ENCODE measurements at regions not wholly inside any gene's neighbourhood (a gene's known extent, or its start where the extent isn't known, plus 50 kb on each side); places are given as distances from the start of the nearest gene placed in this dataset.
"Not testable (repeated sequence)": the region's sequence is repeated elsewhere in the genome, so short reads cannot be mapped to it uniquely, and the experiment has no call there.

GRCh38 chr6:150503586-150504339 is 95.9 kb upstream of the PLEKHG1 start:
- H3K36me3 ChIP-seq (ENCODE audit: insufficient read depth, low read length), result no peaks in the 10 kb centered on the region
- H2AFZ ChIP-seq (ENCODE audit: low read depth, low read length), result no peak overlapping the region
- no peaks in the 10 kb centered on the region for H3K27me3 ChIP-seq (ENCODE audit: insufficient read depth, low read length)
- no peaks in the 10 kb centered on the region for H3K9me3 ChIP-seq (ENCODE audit: low read length)
- H3K4me3 ChIP-seq (ENCODE audit: low read length), result no peak overlapping the region
- H3K4me1 ChIP-seq (ENCODE audit: insufficient read depth, low read length), result no peaks in the 10 kb centered on the region

GRCh38 chr6:150507361-150507760 is 92.3 kb upstream of the PLEKHG1 start:
- H3K36me3 ChIP-seq (ENCODE audit: insufficient read depth, low read length); H3K27me3 ChIP-seq (ENCODE audit: insufficient read depth, low read length); H3K4me1 ChIP-seq (ENCODE audit: insufficient read depth, low read length); H2AFZ ChIP-seq (ENCODE audit: low read depth, low read length); H3K4me3 ChIP-seq (ENCODE audit: low read length); H3K9me3 ChIP-seq (ENCODE audit: low read length): not testable (repeated sequence)

- H3K9me3 ChIP-seq (ENCODE audit: low read length), result peaks cover 2% of the 10 kb centered on the region
These were observed 89.1 kb upstream of the PLEKHG1 start for GRCh38 chr6:150510576-150510975.

GRCh38 chr6:150511313-150511712 is 88.4 kb upstream of the PLEKHG1 start:
- no peak overlapping the region for H3K4me3 ChIP-seq (ENCODE audit: low read length)
- H3K4me1 ChIP-seq (ENCODE audit: insufficient read depth, low read length), result no peaks in the 10 kb centered on the region
- H3K9me3 ChIP-seq (ENCODE audit: low read length), result peaks cover 2% of the 10 kb centered on the region
- H3K27me3 ChIP-seq (ENCODE audit: insufficient read depth, low read length), result no peaks in the 10 kb centered on the region
- H2AFZ ChIP-seq (ENCODE audit: low read depth, low read length), result no peak overlapping the region
- H3K36me3 ChIP-seq (ENCODE audit: insufficient read depth, low read length), result no peaks in the 10 kb centered on the region

More at GRCh38 chr6:150510576-150510975, 89.1 kb upstream of the PLEKHG1 start:
- H2AFZ ChIP-seq (ENCODE audit: low read depth, low read length), result no peak overlapping the region
- no peak overlapping the region for H3K4me3 ChIP-seq (ENCODE audit: low read length)
- no peaks in the 10 kb centered on the region for H3K27me3 ChIP-seq (ENCODE audit: insufficient read depth, low read length)
- H3K4me1 ChIP-seq (ENCODE audit: insufficient read depth, low read length), result no peaks in the 10 kb centered on the region
- H3K36me3 ChIP-seq (ENCODE audit: insufficient read depth, low read length), result no peaks in the 10 kb centered on the region

- no peaks in the 10 kb centered on the region for H3K9me3 ChIP-seq (ENCODE audit: low read length)
- no peak overlapping the region for H3K4me3 ChIP-seq (ENCODE audit: low read length)
- H3K4me1 ChIP-seq (ENCODE audit: insufficient read depth, low read length), result no peaks in the 10 kb centered on the region
- H3K36me3 ChIP-seq (ENCODE audit: insufficient read depth, low read length), result no peaks in the 10 kb centered on the region
- no peak overlapping the region for H2AFZ ChIP-seq (ENCODE audit: low read depth, low read length)
- H3K27me3 ChIP-seq (ENCODE audit: insufficient read depth, low read length), result peaks cover 6% of the 10 kb centered on the region
These were observed 84.8 kb upstream of the PLEKHG1 start for GRCh38 chr6:150514806-150515380.

- Histone ChIP-seq H3K4me3 (ENCODE audit: low read length) (no peak overlapping the region), H3K4me1 (ENCODE audit: insufficient read depth, low read length) (no peaks in the 10 kb centered on the region), H3K27me3 (ENCODE audit: insufficient read depth, low read length) (peaks cover 6% of the 10 kb centered on the region), H3K36me3 (ENCODE audit: insufficient read depth, low read length) (no peaks in the 10 kb centered on the region), H2AFZ (ENCODE audit: low read depth, low read length) (no peak overlapping the region), H3K9me3 (ENCODE audit: low read length) (no peaks in the 10 kb centered on the region)
These were observed 83.5 kb upstream of the PLEKHG1 start for GRCh38 chr6:150516199-150516598.

GRCh38 chr6:150517175-150517574 is 82.5 kb upstream of the PLEKHG1 start:
- H3K36me3 ChIP-seq (ENCODE audit: insufficient read depth, low read length), result no peaks in the 10 kb centered on the region
- H3K9me3 ChIP-seq (ENCODE audit: low read length), result no peaks in the 10 kb centered on the region
- H3K4me1 ChIP-seq (ENCODE audit: insufficient read depth, low read length), result no peaks in the 10 kb centered on the region
- H3K4me3 ChIP-seq (ENCODE audit: low read length), result no peak overlapping the region
- H2AFZ ChIP-seq (ENCODE audit: low read depth, low read length), result no peak overlapping the region
- H3K27me3 ChIP-seq (ENCODE audit: insufficient read depth, low read length), result peaks cover 6% of the 10 kb centered on the region

- Histone ChIP-seq H3K27me3 (ENCODE audit: insufficient read depth, low read length) (peaks cover 6% of the 10 kb centered on the region), H3K4me1 (ENCODE audit: insufficient read depth, low read length) (peaks cover 14% of the 10 kb centered on the region), H2AFZ (ENCODE audit: low read depth, low read length) (no peak overlapping the region), H3K9me3 (ENCODE audit: low read length) (no peaks in the 10 kb centered on the region), H3K36me3 (ENCODE audit: insufficient read depth, low read length) (no peaks in the 10 kb centered on the region), H3K4me3 (ENCODE audit: low read length) (no peak overlapping the region)
These were observed 78.2 kb upstream of the PLEKHG1 start for GRCh38 chr6:150521482-150521881.

GRCh38 chr6:150523216-150523615 is 76.5 kb upstream of the PLEKHG1 start:
- H2AFZ ChIP-seq (ENCODE audit: low read depth, low read length); H3K36me3 ChIP-seq (ENCODE audit: insufficient read depth, low read length); H3K4me3 ChIP-seq (ENCODE audit: low read length); H3K27me3 ChIP-seq (ENCODE audit: insufficient read depth, low read length); H3K9me3 ChIP-seq (ENCODE audit: low read length): not testable (repeated sequence)
- peaks cover 14% of the 10 kb centered on the region for H3K4me1 ChIP-seq (ENCODE audit: insufficient read depth, low read length)

GRCh38 chr6:150525300-150525699 is 74.4 kb upstream of the PLEKHG1 start:
- Histone ChIP-seq H3K4me3 (ENCODE audit: low read length) (no peak overlapping the region), H3K27me3 (ENCODE audit: insufficient read depth, low read length) (no peaks in the 10 kb centered on the region), H2AFZ (ENCODE audit: low read depth, low read length) (no peak overlapping the region), H3K9me3 (ENCODE audit: low read length) (no peaks in the 10 kb centered on the region), H3K4me1 (ENCODE audit: insufficient read depth, low read length) (peaks cover 18% of the 10 kb centered on the region), H3K36me3 (ENCODE audit: insufficient read depth, low read length) (no peaks in the 10 kb centered on the region)

GRCh38 chr6:150527100-150527499 is 72.6 kb upstream of the PLEKHG1 start:
- Histone ChIP-seq H3K4me3 (ENCODE audit: low read length) (no peak overlapping the region), H2AFZ (ENCODE audit: low read depth, low read length) (no peak overlapping the region), H3K9me3 (ENCODE audit: low read length) (no peaks in the 10 kb centered on the region), H3K27me3 (ENCODE audit: insufficient read depth, low read length) (no peaks in the 10 kb centered on the region), H3K36me3 (ENCODE audit: insufficient read depth, low read length) (no peaks in the 10 kb centered on the region), H3K4me1 (ENCODE audit: insufficient read depth, low read length) (peaks cover 18% of the 10 kb centered on the region)

GRCh38 chr6:150528648-150529285 is 70.9 kb upstream of the PLEKHG1 start:
- Histone ChIP-seq H3K4me1 (ENCODE audit: insufficient read depth, low read length) (peaks cover 18% of the 10 kb centered on the region), H2AFZ (ENCODE audit: low read depth, low read length) (peak overlapping the region; percentile 58), H3K9me3 (ENCODE audit: low read length) (no peaks in the 10 kb centered on the region), H3K27me3 (ENCODE audit: insufficient read depth, low read length) (no peaks in the 10 kb centered on the region), H3K36me3 (ENCODE audit: insufficient read depth, low read length) (no peaks in the 10 kb centered on the region), H3K4me3 (ENCODE audit: low read length) (peak overlapping the region; percentile 5)

GRCh38 chr6:150529646-150530045 is 70.0 kb upstream of the PLEKHG1 start:
- no peaks in the 10 kb centered on the region for H3K9me3 ChIP-seq (ENCODE audit: low read length)
- no peaks in the 10 kb centered on the region for H3K36me3 ChIP-seq (ENCODE audit: insufficient read depth, low read length)
- H3K4me3 ChIP-seq (ENCODE audit: low read length), result no peak overlapping the region
- H3K4me1 ChIP-seq (ENCODE audit: insufficient read depth, low read length), result peaks cover 18% of the 10 kb centered on the region
- no peaks in the 10 kb centered on the region for H3K27me3 ChIP-seq (ENCODE audit: insufficient read depth, low read length)
- no peak overlapping the region for H2AFZ ChIP-seq (ENCODE audit: low read depth, low read length)

All from neuron (in vitro differentiated cells).